ENCODE measurements at regions not wholly inside any gene's neighbourhood (a gene's known extent, or its start where the extent isn't known, plus 50 kb on each side); places are given as distances from the start of the nearest gene placed in this dataset.

GRCh38 chr12:110971936-110972335 lies 51.6 kb upstream of the MYL2 start:
- DNase-seq (ENCODE audit: low read depth in 1 of 2, low spot score in 1 of 2) = no peak

GRCh38 chr12:110971189-110971920 lies 51.0 kb upstream of the MYL2 start:
- DNase-seq (ENCODE audit: low read depth in 1 of 2, low spot score in 1 of 2) = no peak
